Fibroblast of pulmonary artery (primary cell): ENCODE measurements at regions not wholly inside any gene's neighbourhood (a gene's known extent, or its start where the extent isn't known, plus 50 kb on each side); places are given as distances from the start of the nearest gene placed in this dataset.

Experiments used
- DNase-seq: peaks from one replicate; pipeline ENCODE4 v3.0.0-alpha.2; 2010; ENCODE audit warnings: low read depth
- H3K4me3 ChIP-seq: replicated peaks from 2 replicates; pipeline ENCODE4 v1.5.1; 2011; ENCODE audit warnings: low read depth, mild to moderate bottlenecking, control low read depth, low read length, moderate library complexity
- TF ChIP-seq, protein P1 (sequence below): IDR thresholded peaks from 2 replicates; pipeline ENCODE4 v1.5.1; 2011; ENCODE audit warnings: mild to moderate bottlenecking, control low read depth, low read length, inconsistent platforms; ENCODE audit errors: missing control alignments

DNA sequence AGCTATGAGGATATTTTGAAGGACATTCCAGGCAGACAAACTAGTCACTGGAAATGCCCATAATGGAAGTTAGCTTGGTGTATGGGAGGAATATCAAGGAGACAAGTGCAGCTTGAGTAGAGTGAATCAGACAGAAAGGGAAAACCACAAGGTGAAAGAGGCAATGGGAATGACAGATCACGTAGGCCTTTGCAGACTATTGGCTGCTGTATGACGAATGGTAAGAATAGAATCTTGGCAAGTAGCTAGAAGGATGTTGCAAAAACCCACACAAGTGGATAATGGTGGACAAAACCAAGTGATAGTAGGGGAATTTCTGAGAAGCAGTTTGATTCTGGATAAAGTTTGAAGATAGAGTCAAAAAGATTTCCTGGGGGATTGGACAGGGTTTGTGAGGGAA is 196.9 kb upstream of the NOVA1 start:
- peak; percentile 79 for DNase-seq
- H3K4me3 ChIP-seq = no peak overlapping the region
- TF ChIP-seq, protein P1, sequence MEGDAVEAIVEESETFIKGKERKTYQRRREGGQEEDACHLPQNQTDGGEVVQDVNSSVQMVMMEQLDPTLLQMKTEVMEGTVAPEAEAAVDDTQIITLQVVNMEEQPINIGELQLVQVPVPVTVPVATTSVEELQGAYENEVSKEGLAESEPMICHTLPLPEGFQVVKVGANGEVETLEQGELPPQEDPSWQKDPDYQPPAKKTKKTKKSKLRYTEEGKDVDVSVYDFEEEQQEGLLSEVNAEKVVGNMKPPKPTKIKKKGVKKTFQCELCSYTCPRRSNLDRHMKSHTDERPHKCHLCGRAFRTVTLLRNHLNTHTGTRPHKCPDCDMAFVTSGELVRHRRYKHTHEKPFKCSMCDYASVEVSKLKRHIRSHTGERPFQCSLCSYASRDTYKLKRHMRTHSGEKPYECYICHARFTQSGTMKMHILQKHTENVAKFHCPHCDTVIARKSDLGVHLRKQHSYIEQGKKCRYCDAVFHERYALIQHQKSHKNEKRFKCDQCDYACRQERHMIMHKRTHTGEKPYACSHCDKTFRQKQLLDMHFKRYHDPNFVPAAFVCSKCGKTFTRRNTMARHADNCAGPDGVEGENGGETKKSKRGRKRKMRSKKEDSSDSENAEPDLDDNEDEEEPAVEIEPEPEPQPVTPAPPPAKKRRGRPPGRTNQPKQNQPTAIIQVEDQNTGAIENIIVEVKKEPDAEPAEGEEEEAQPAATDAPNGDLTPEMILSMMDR = no peak

DNA sequence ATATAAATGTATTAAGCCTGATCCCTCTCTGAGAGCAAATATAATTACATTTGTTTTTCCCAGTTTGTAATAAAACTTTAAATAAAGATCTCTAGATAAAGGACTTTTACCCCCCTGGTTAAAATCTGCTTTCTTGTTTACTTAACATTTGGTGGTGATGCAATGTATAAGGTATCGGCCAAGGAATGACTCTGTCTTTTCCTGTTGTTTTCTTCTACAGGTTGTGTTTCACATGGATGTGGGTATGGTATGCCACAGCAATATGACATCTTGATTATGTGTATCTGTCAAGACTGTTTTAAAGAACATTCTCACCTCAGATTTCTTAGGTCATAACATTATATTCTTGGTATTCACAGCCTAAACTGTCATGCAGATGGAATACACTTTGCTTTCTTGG is 210.6 kb upstream of the NOVA1 start:
- H3K4me3 ChIP-seq = no peak overlapping the region
- TF ChIP-seq, protein P1 = no peak
- DNase-seq = peak; percentile 79

DNA sequence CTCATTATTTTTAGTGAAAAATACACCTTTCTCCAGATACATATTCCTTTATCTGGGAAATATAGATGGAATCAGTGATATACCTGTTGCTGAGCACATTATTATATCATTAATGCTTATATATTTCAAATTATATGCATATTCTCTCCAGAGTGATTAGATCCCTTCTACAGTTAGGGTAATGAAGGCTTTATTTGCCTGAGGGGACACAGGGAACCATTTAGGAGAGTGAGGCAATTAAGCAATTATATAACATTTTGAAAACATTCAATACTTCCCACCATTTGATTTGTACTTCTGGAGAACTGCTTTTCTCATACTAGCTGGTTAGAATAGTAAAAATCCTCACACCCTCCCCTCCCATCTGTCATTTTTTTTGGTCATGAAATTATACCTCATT is 212.8 kb upstream of the NOVA1 start:
- no peak overlapping the region for H3K4me3 ChIP-seq
- TF ChIP-seq, protein P1 = no peak
- DNase-seq = no peak

DNA sequence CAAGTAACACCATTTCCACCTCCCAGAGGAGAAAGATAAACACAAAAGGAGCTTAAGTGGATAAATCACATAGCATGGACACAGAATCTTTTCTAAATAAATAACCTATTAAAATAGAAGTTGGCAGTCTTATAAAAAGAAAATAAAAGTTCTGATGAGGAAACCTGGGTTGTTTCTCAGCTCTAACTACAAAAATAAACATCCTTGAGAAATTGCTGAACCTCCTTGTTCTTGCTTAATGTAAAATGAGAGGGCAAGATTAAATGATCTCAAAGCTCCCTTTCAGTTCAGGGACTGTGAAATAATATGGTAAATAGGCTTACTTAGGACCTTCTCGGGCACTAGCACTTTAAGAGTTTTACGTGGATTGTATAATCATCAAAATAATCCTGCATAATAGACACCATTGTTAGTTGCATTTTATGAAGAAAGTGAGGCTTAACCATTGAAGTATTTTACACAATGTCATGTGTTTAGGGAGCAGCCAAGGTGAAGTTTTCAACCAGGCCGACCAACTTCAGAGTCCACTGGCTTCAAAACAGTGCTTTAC is 214.0 kb upstream of the NOVA1 start:
- TF ChIP-seq, protein P1 = no peak
- DNase-seq = no peak
- no peak overlapping the region for H3K4me3 ChIP-seq

DNA sequence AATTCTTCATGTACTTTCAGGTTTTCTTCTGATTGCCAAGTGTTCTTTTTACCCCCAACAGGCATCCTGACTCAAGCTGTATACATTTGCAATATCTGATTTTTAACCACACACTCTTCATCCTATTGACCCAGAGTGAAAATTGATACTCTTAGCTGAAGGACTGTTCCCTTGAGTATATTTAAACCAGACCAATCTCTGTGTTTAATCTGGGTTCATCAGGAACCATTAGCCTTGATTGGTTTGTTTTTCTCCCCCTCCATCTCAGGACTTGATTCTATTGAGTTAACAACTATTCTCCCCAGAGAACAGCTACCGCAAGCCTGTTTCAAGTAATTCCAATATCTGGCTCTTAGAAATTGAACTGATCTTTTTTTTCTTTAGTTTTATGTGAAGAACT is 222.3 kb upstream of the NOVA1 start:
- TF ChIP-seq, protein P1 = no peak
- DNase-seq = no peak
- no peak overlapping the region for H3K4me3 ChIP-seq

DNA sequence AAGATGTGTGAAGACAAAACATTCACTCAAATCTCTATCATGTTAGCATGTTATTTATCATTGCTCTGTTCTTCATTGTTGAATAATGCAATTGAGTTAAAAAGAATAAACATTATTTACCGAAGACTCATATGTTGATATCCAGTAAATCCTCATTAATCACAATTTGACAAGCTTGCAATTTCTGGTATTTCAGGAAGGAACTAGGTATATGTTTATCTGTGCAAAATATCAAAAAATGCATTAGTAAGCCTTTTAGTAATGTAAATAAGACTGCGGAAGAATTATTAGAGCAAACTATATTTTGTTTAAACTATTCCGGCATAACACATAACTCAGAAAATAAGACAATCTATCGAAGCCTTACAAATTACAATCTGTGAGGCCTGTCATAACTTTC is 222.7 kb upstream of the NOVA1 start:
- DNase-seq = no peak
- no peak overlapping the region for H3K4me3 ChIP-seq
- TF ChIP-seq, protein P1 = no peak

DNA sequence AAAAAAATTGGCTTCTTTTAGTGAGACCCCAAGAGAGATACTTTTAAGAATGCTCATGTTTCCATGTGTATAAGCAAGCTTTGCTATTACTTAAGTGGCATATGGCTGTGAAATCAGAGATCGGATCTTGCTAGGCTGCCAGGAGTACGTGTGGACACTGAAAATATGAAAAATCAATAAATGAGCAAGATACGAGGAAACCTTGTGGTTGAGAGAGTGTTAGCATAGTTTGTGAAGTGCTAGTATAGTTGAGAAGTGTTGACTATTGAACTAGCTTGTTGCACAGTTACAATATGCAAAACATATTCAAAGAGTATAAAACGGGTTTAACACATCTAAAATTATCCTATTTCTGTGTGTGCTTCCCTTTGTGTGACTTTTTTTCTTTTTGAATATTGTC is 230.9 kb upstream of the NOVA1 start:
- TF ChIP-seq, protein P1 = no peak
- no peak for DNase-seq
- no peak overlapping the region for H3K4me3 ChIP-seq
